A549 (cell line): ENCODE measurements at regions not wholly inside any gene's neighbourhood (a gene's known extent, or its start where the extent isn't known, plus 50 kb on each side); places are given as distances from the start of the nearest gene placed in this dataset.

Experiments
- ATAC-seq, 2 experiments: fragments of 200-7000 bp in 1 of 2; fragments of >200 bp in 1 of 2; cut with Nextera tagmentation in 1 of 2; cut with Tn5 transposase in 1 of 2; 3 replicates each; pipeline versions ENCODE4 v1.8.0 to v1.9.1; 2018 to 2020; ENCODE audit warnings: mild to moderate bottlenecking in 1 of 2, moderate library complexity in 1 of 2
- CTCF ChIA-PET: fragments of 300-600 bp; sonication (Branson Sonifier 250); formaldehyde crosslinking; extraction: SDS; loops from one replicate; lab custom pipeline; 2021; ENCODE audit warnings: antibody characterized with exemption, inconsistent platforms; lab: Yijun Ruan, JAX
- POLR2A ChIA-PET: fragments of 350-600 bp; formaldehyde crosslinking; extraction: SDS; loops from one replicate; lab custom pipeline; 2021; ENCODE audit warnings: antibody characterized with exemption, inconsistent platforms; lab: Yijun Ruan, JAX
- DNase-seq, 2 experiments: peaks; one replicate each; pipeline versions ENCODE4 v3.0.0 to v3.0.0-alpha.2; 2011 to 2016; ENCODE audit warnings: low read depth in 1 of 2, low spot score in 1 of 2
- FAIRE-seq: peaks from 2 replicates; lab custom pipeline; 2011; peaks lifted over from hg19 to GRCh38; lab: Jason Lieb, UNC
- H3K27ac ChIP-seq, 2 experiments: fragments of >200 bp; sonication (Bioruptor Twin); formaldehyde crosslinking; 3 replicates each; pipeline ENCODE4 v1.5.1; 2016 to 2017
- H3K4me1 ChIP-seq: fragments of >200 bp; sonication (Bioruptor Twin); formaldehyde crosslinking; 3 replicates; pipeline ENCODE4 v1.6.1; 2016
- H3K4me2 ChIP-seq: fragments of >200 bp; sonication (Bioruptor Twin); formaldehyde crosslinking; 3 replicates; pipeline ENCODE4 v1.6.1; 2016
- H3K4me3 ChIP-seq: fragments of >200 bp; sonication (Bioruptor Twin); formaldehyde crosslinking; 3 replicates; pipeline ENCODE4 v1.5.1; 2016
- H3K9me3 ChIP-seq: fragments of >200 bp; sonication (Bioruptor Twin); formaldehyde crosslinking; 3 replicates; pipeline ENCODE4 v1.6.1; 2016
- ATOH8 ChIP-seq: fragments of 250-450 bp; sonication (Bioruptor Pico); IDR thresholded peaks from 2 replicates; pipeline ENCODE4 v1.5.0; 2020; ENCODE audit warnings: low read depth, mild to moderate bottlenecking, moderate library complexity
- BHLHE40 ChIP-seq: IDR thresholded peaks from 2 replicates; pipeline ENCODE4 v1.6.1; 2012; ENCODE audit warnings: low read depth, low read length, inconsistent platforms
- CBX8 ChIP-seq: fragments of 200-600 bp; sonication (generic); IDR thresholded peaks from 2 replicates; pipeline ENCODE4 v1.6.1; 2016
- CTCF ChIP-seq: fragments of >200 bp; sonication (Bioruptor Twin); formaldehyde crosslinking; IDR thresholded peaks from 3 replicates; pipeline ENCODE4 v1.5.1; 2016
- E2F6 ChIP-seq: IDR thresholded peaks from 2 replicates; pipeline ENCODE4 v1.6.1; 2012; ENCODE audit warnings: low read depth, borderline replicate concordance
- EHMT2 ChIP-seq: fragments of 200-600 bp; sonication (generic); IDR thresholded peaks from 2 replicates; pipeline ENCODE4 v1.6.1; 2016; ENCODE audit warnings: antibody characterized with exemption, low read depth, mild to moderate bottlenecking, moderate library complexity
- EP300 ChIP-seq, 2 experiments: fragments of >200 bp; sonication (Bioruptor Twin); formaldehyde crosslinking; IDR thresholded peaks; 2 replicates in 1 of 2; 3 replicates in 1 of 2; pipeline ENCODE4 v1.6.1; 2016 to 2017
- HDAC2 ChIP-seq: fragments of 200-600 bp; sonication (generic); IDR thresholded peaks from 2 replicates; pipeline ENCODE4 v1.6.1; 2016
- HES2 ChIP-seq: fragments of >200 bp; sonication (Bioruptor Twin); formaldehyde crosslinking; IDR thresholded peaks from 2 replicates; pipeline ENCODE4 v1.6.1; 2016
- HOXB13 ChIP-seq: fragments of 250-450 bp; sonication (Bioruptor Pico); IDR thresholded peaks from 2 replicates; pipeline ENCODE4 v1.5.0; 2020; ENCODE audit warnings: low read depth, mild to moderate bottlenecking, moderate library complexity
- KDM1A ChIP-seq: fragments of 200-600 bp; sonication (generic); IDR thresholded peaks from 2 replicates; pipeline ENCODE4 v1.6.1; 2016; ENCODE audit warnings: low read depth, mild to moderate bottlenecking
- KDM5A ChIP-seq: fragments of 200-600 bp; sonication (generic); IDR thresholded peaks from 2 replicates; pipeline ENCODE4 v1.6.1; 2016; ENCODE audit warnings: antibody characterized with exemption, mild to moderate bottlenecking
- MAZ ChIP-seq: fragments of 150-350 bp; IDR thresholded peaks from 2 replicates; pipeline ENCODE4 v1.6.1; 2014; ENCODE audit warnings: antibody characterized with exemption, low read depth, low read length, borderline replicate concordance
- NFE2L2 ChIP-seq: fragments of 150-350 bp; conservative IDR thresholded peaks from 2 replicates; pipeline ENCODE4 v1.6.1; 2014; ENCODE audit warnings: low read length
- NPAS2 ChIP-seq: fragments of 250-450 bp; sonication (Bioruptor Pico); IDR thresholded peaks from 2 replicates; pipeline ENCODE4 v1.8.0; 2022; ENCODE audit warnings: mild to moderate bottlenecking, moderate library complexity, borderline replicate concordance
- PBX3 ChIP-seq: IDR thresholded peaks from 2 replicates; pipeline ENCODE4 v1.6.1; 2012
- PHF8 ChIP-seq: fragments of 200-600 bp; sonication (generic); IDR thresholded peaks from 2 replicates; pipeline ENCODE4 v1.6.1; 2016; ENCODE audit warnings: low read depth, mild to moderate bottlenecking, antibody characterized with exemption, moderate library complexity, borderline replicate concordance
- RAD21 ChIP-seq, 2 experiments: fragments of >200 bp in 1 of 2; sonication (Bioruptor Twin) in 1 of 2; formaldehyde crosslinking in 1 of 2; IDR thresholded peaks in 1 of 2; conservative IDR thresholded peaks in 1 of 2; 2 replicates in 1 of 2; 3 replicates in 1 of 2; pipeline ENCODE4 v1.6.1; 2012 to 2018; ENCODE audit warnings: inconsistent platforms in 1 of 2
- RCOR1 ChIP-seq: fragments of 150-350 bp; IDR thresholded peaks from 2 replicates; pipeline ENCODE4 v1.6.1; 2014; ENCODE audit warnings: antibody characterized with exemption, low read length, low read depth
- RFX5 ChIP-seq: fragments of 450-650 bp; IDR thresholded peaks from 2 replicates; pipeline ENCODE4 v1.7.1; 2014; ENCODE audit warnings: antibody characterized with exemption, mild to moderate bottlenecking, moderate library complexity
- SREBF2 ChIP-seq: fragments of 450-650 bp; IDR thresholded peaks from 2 replicates; pipeline ENCODE4 v1.6.1; 2014; ENCODE audit warnings: mild to moderate bottlenecking, moderate library complexity
- TFCP2L1 ChIP-seq: fragments of 250-450 bp; sonication (Bioruptor Pico); IDR thresholded peaks from 2 replicates; pipeline ENCODE4 v1.5.0; 2021; ENCODE audit warnings: mild to moderate bottlenecking
- TP53 ChIP-seq: fragments of 250-450 bp; sonication (Bioruptor Pico); IDR thresholded peaks from 2 replicates; pipeline ENCODE4 v1.5.0; 2021; ENCODE audit warnings: mild to moderate bottlenecking, moderate library complexity
- ZC3H11A ChIP-seq: fragments of 450-650 bp; IDR thresholded peaks from 2 replicates; pipeline ENCODE4 v1.6.1; 2014; ENCODE audit warnings: antibody characterized with exemption, mild to moderate bottlenecking
- ZFP36 ChIP-seq: fragments of 450-650 bp; IDR thresholded peaks from 2 replicates; pipeline ENCODE4 v1.6.1; 2014; ENCODE audit warnings: borderline replicate concordance; ENCODE audit not compliant: partially characterized antibody
- ZNF302 ChIP-seq: fragments of 250-450 bp; sonication (Bioruptor Pico); IDR thresholded peaks from 2 replicates; pipeline ENCODE4 v1.9.0; 2021; ENCODE audit warnings: inconsistent platforms, mild to moderate bottlenecking, moderate library complexity
- ZSCAN20 ChIP-seq: fragments of 250-450 bp; sonication (Bioruptor Pico); IDR thresholded peaks from 2 replicates; pipeline ENCODE4 v1.8.0; 2022; ENCODE audit warnings: mild to moderate bottlenecking, moderate library complexity
- WGBS: methylation state at CpG from one replicate; pipeline ENCODE4 v1.1.6; 2017; ENCODE audit errors: missing lambda C conversion rate; 5-methylcytosine and 5-hydroxymethylcytosine counted together

- CTCF ChIA-PET: interaction anchor here (3.2 kb wide), 1 partner anchor 17 kb away, joined by 15 read pairs; no protein-coding TSS in a partner anchor
- DNase-seq (no peak), FAIRE-seq (no peak), ATAC-seq (no peak)
- POLR2A ChIA-PET: no interaction called here
- 39% methylated on average over 5 of the region's 6 CpGs for WGBS
- Histone ChIP-seq H3K4me1 (peaks cover 1% of the 10 kb centered on the region; the same call in 2 of the 3 replicates), H3K9me3 (no peaks in the 10 kb centered on the region), H3K4me2 (no peak overlapping the region), H3K4me3 (no peak overlapping the region), H3K27ac (no peak overlapping the region)
- no peak for TF ChIP-seq KDM5A
- no peak for TF ChIP-seq RCOR1
- no peak for TF ChIP-seq ZNF302
- no peak for TF ChIP-seq CBX8
- no peak for TF ChIP-seq EP300 (IDR thresholded peaks at IDR 0.05)
- TF ChIP-seq TFCP2L1 (CRISPR knock-in tag): no peak
- no peak for TF ChIP-seq SREBF2
- TF ChIP-seq HOXB13 (CRISPR knock-in tag): no peak
- no peak for TF ChIP-seq RAD21 (conservative IDR thresholded peaks at IDR 0.05 in 1 of 2, IDR thresholded peaks at IDR 0.05 in 1 of 2)
- TF ChIP-seq HDAC2: no peak
- TF ChIP-seq E2F6: no peak
Observed at GRCh38 chr4:38195911-38196310, 235.7 kb downstream of the PTTG2 start.

- FAIRE-seq: no peak
- POLR2A ChIA-PET: no interaction called here
- H3K4me3 ChIP-seq: no peak overlapping the region
- no peak overlapping the region for H3K4me2 ChIP-seq
- TF ChIP-seq CTCF (no peak), PHF8 (no peak), BHLHE40 (no peak), ZC3H11A (no peak), RFX5 (no peak), NFE2L2 (no peak), ZFP36 (no peak), SREBF2 (no peak), HDAC2 (no peak), E2F6 (no peak), ATOH8 (CRISPR knock-in tag) (no peak)
- CTCF ChIA-PET: interaction anchor here (1.3 kb wide), 1 partner anchor 530 kb away, joined by 3 read pairs; no protein-coding TSS in a partner anchor
- ATAC-seq: no peak
- no peak for DNase-seq
- no peaks in the 10 kb centered on the region for H3K4me1 ChIP-seq
- whole genome bisulfite sequencing: 36% methylated on average over 2 of the region's 2 CpGs
- H3K27ac ChIP-seq: no peak overlapping the region
- H3K9me3 ChIP-seq: no peaks in the 10 kb centered on the region
Observed at GRCh38 chr4:38202242-38202641, 242.0 kb downstream of the PTTG2 start.

GRCh38 chr4:38203609-38204008 is 243.4 kb downstream of the PTTG2 start:
- no peaks in the 10 kb centered on the region for H3K9me3 ChIP-seq
- DNase-seq (no peak), ATAC-seq (no peak), FAIRE-seq (no peak)
- no peak overlapping the region for H3K27ac ChIP-seq
- TF ChIP-seq ZSCAN20: no peak
- TF ChIP-seq ZNF302: no peak
- TF ChIP-seq ATOH8 (CRISPR knock-in tag): no peak
- TF ChIP-seq PBX3: no peak
- no peak for TF ChIP-seq MAZ
- TF ChIP-seq HES2: no peak
- no peak for TF ChIP-seq NPAS2
- TF ChIP-seq NFE2L2: no peak
- no peak for TF ChIP-seq EHMT2
- TF ChIP-seq HDAC2: no peak
- TF ChIP-seq TP53 (CRISPR knock-in tag): no peak
- no peak for TF ChIP-seq KDM1A
- POLR2A ChIA-PET: no interaction called here
- H3K4me1 ChIP-seq: no peaks in the 10 kb centered on the region
- no peak overlapping the region for H3K4me3 ChIP-seq
- no peak overlapping the region for H3K4me2 ChIP-seq
- CTCF ChIA-PET: no interaction called here
- WGBS: 63% methylated on average over 3 of the region's 3 CpGs
